Midbrain (tissue), 1 donor: ENCODE measurements at regions not wholly inside any gene's neighbourhood (a gene's known extent, or its start where the extent isn't known, plus 50 kb on each side); places are given as distances from the start of the nearest gene placed in this dataset.
"Not testable (repeated sequence)": the region's sequence is repeated elsewhere in the genome, so short reads cannot be mapped to it uniquely, and the experiment has no call there.

Experiments used
- DNase-seq: peaks from one replicate; lab custom pipeline; 2025; lab: John Stamatoyannopoulos, UW

- no peak for DNase-seq
These were observed 252.6 kb upstream of the ANKRD30A start for GRCh38 chr10:36872702-36873393.

DNA sequence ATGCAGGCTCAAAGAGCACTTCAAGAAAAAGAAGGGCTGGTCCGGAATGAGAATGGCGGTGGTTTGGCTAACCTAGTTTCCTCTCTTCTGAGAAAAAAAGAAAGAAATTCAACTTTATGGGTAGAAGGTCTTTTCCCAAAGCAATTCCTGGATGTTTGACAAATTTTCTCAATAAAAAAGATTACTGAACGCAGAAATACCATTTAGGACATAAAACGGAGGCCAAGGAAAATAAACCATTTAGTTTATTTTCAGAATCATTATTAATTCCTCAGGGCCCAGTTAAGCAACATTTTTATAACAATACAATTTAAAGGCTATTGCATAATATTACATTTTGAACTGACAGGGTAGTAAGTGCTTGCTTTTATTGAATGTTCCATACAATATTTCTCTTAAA lies 284.6 kb upstream of the ANKRD30A start:
- DNase-seq = no peak

DNA sequence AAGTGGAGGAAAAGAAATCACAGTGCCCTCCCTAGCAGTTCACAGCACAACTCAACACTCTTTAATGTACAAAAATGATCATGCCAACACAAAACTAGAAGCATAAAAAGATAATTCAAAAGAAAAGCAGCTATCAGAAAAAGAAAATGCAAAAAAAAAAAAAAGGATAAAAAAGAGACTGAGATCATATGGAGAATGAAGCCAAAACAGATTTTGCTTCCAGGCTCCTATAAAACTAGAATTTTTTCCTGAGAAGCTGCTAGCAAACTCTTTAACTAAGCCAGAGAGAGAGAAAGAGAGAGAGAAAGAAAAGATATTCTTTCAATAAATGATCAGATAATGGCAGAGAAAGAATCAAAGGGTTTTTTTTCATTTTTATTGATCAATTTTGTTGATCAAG lies 288.0 kb upstream of the ANKRD30A start:
- no peak for DNase-seq

- no peak for DNase-seq
These were observed 305.6 kb upstream of the ANKRD30A start for GRCh38 chr10:36819781-36820180.

DNA sequence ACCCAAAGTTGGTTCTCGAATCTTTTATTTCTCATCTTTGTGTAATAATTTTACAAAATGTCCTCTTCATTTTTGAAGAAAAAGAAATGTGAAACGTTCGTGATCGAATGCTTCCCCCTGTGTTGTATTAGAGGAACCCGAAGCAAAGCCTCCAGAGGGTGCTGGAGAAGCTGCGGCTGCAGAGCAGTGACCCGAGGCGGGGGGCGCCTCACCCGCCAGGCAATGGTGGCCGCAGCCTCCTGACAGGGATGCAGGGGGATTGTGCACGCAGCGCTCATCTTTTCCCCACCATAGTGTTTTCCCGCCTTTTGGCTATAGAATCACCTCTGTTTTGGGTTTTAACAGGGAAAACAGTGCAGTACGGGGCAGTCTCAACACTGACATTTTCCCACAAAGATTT lies 307.5 kb upstream of the ANKRD30A start:
- no peak for DNase-seq

DNA sequence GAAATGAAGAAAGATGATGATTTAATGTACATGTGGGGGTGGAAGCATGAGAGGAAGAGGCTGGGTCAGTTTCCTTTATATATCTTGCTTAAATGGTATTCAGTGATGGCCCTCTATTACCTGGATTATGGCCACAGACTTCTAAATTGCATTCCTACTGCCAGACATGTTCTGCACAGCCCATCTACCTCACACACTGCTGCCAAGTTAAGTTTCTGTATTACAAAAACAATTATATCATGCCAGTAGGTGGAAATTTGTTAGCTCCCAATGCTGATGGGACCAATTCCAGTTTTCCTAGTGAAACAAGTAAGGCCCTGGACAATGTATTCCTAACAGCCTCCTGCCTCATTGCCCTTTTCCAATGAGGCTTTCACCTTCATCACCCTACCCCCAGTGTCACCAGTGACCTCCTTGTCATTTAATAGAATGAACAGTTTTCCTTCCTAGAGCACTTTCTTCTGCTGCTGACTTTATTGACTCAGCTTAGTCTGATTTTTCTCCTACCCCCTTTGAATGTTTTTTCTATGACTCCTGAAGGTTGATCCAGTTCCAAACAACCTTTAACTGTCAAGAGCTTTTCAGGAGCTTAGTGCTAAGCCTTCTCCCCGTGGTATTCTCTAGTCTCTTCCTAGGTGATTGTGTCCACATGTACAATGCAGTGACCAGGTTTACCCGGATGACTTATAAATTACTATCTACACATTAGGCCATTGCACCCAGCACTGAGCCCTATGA lies 316.6 kb upstream of the ANKRD30A start:
- DNase-seq = no peak

- DNase-seq = no peak
These were observed 322.2 kb upstream of the ANKRD30A start for GRCh38 chr10:36803229-36803628.

- no peak for DNase-seq
These were observed 322.8 kb upstream of the ANKRD30A start for GRCh38 chr10:36802490-36803153.

DNA sequence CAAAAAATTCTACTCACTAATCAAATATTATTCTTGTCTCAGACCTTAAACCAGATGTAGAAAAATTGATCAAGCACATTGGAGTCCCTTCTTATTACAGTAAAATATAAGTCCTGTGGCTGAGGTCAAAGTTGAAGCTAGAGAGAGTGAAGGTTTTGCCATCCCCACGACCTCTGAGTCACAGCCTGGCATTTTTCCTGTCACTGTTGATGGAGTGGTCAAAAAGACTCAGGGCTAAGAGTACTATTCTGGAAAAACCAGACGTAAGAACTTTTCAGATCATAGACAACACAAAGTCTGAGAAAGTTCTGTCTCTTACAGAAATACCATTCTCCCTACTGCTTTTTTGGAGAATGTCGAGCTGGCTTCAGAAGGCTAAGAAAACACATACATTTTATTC lies 323.7 kb upstream of the ANKRD30A start:
- DNase-seq = no peak

GRCh38 chr10:36794981-36795380 lies 330.4 kb upstream of the ANKRD30A start:
- DNase-seq = no peak

- no peak for DNase-seq
These were observed 335.4 kb upstream of the ANKRD30A start for GRCh38 chr10:36789974-36790373.

- DNase-seq = no peak
These were observed 337.2 kb upstream of the ANKRD30A start for GRCh38 chr10:36788152-36788551.

- no peak for DNase-seq
These were observed 342.0 kb upstream of the ANKRD30A start for GRCh38 chr10:36783400-36783799.

- no peak for DNase-seq
These were observed 343.8 kb upstream of the ANKRD30A start for GRCh38 chr10:36781570-36781969.

- DNase-seq = no peak
These were observed 345.2 kb upstream of the ANKRD30A start for GRCh38 chr10:36780158-36780557.

DNA sequence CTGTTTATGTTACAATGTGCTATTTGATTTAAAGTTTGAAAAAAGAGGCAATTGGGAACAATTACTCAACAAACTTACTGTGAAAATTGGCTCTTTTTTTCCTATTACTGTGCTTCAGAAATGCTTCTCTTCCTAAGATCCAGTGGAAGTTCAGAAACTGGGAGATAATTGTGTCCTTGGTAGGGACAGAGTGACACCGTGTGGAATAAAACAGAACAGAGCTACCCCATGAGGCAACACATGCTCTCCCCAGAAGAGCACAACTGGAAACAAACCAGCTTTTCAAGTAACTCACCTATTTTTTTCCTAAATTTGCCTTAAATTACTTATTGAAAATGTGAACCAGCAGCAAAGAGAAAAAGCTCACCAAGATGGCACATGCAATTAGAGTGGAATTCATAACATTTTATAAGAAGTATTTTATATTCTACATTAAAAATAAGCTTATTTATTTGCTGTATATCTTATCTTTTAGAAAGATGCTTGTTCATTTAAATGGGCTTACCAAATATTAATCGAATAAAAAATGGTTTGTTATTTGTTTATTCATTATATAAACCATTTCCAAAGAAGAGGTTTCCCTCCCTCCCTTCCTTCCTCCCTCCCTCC lies 346.1 kb upstream of the ANKRD30A start:
- peak; percentile 82 for DNase-seq

DNA sequence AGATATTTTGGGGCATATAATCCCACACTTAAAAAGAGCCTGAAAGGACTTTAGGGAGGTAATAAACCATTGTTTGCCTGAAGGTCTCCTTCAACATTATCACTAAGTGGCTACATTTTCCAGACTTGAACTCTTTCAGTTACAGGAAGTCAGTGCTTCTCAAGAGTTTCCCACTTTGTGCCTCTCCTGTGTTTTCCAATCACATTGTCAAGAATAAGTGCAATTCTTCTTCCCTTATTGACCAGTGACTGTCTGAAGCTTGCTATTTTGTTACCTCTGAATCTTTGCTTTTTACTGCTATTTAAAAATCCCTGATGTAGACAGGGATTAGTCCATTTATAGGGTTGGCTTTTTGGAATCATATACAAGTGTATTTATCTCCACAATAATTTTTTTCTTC lies 346.7 kb upstream of the ANKRD30A start:
- DNase-seq = no peak

- no peak for DNase-seq
These were observed 351.7 kb upstream of the ANKRD30A start for GRCh38 chr10:36773652-36774051.

DNA sequence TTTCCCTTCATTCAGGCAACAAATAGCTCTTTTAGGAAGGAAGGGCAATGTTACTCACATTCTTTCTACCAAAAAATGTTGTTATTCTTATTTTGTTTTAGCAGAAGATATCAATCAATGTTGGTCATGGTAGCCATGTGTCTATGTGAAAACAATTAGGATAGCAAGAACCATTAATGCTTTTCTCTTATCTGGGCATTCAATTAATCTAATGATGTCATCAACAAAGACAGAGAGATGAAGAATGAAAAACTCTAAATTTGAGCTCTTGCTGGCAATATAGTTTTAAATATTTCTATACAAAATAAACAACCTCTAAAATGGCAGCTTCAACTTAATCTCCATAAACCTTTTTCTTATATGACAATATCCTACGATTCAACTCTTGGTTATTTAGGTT lies 353.7 kb upstream of the ANKRD30A start:
- no peak for DNase-seq

GRCh38 chr10:36769741-36770140 lies 355.7 kb upstream of the ANKRD30A start:
- not testable (repeated sequence) for DNase-seq

- peak; percentile 76 for DNase-seq
These were observed 358.5 kb upstream of the ANKRD30A start for GRCh38 chr10:36766940-36767339.

DNA sequence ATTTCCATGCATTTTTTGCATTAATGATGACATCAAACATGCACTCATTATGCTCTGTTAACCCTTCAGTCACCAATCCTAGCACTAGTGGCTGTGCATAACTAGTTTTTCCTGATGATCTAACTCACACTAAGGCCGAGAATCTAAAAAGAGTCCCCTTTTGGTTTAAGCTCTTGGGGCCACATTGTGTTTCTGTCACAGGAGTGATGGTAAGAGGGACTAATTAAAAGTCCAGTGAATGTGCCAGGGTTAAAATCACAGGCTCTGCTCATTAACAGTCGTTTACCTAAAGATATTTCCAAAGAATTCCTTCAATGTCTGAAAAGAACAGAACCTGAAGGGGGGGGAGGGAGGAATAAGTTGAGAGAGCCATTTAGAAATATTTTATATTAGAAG lies 359.0 kb upstream of the ANKRD30A start:
- no peak for DNase-seq
